ENCODE measurements at regions not wholly inside any gene's neighbourhood (a gene's known extent, or its start where the extent isn't known, plus 50 kb on each side); places are given as distances from the start of the nearest gene placed in this dataset.

- Mint-ChIP-seq H3K4me3 (peak overlapping the region; percentile 30), H3K27ac (peak overlapping the region; percentile 71), H3K4me1 (peaks cover 58% of the 10 kb centered on the region), H3K27me3 (ENCODE audit: insufficient read depth, low read depth) (peaks cover 8% of the 10 kb centered on the region), H3K9me3 (no peaks in the 10 kb centered on the region), H3K36me3 (no peaks in the 10 kb centered on the region)
- peak overlapping the region; percentile 4 for H3K27ac ChIP-seq
- H3K36me3 ChIP-seq = no peaks in the 10 kb centered on the region
- no peaks in the 10 kb centered on the region for H4K20me1 ChIP-seq (ENCODE audit: low read depth)
- peak overlapping the region; percentile 45 for H3K4me2 ChIP-seq
- peak overlapping the region; percentile 95 for H2AFZ ChIP-seq (replicated peaks)
- TF ChIP-seq CTCF (IDR thresholded peaks at IDR 0.05) = peak; percentile 5
- no peak for TF ChIP-seq EZH2 (IDR thresholded peaks at IDR 0.05)
- TF ChIP-seq EZH2phosphoT487 (IDR thresholded peaks at IDR 0.05) = no peak
- H3F3A ChIP-seq (ENCODE audit: low read depth) = peaks cover 5% of the 10 kb centered on the region
- H3K9ac ChIP-seq = no peak overlapping the region
- no peaks in the 10 kb centered on the region for H3K79me2 ChIP-seq (ENCODE audit: low read depth)
- H3K4me3 ChIP-seq = no peak overlapping the region
- H3K4me1 ChIP-seq = peaks cover 40% of the 10 kb centered on the region
- H3K27me3 ChIP-seq = no peaks in the 10 kb centered on the region
- no peaks in the 10 kb centered on the region for H3K9me3 ChIP-seq (ENCODE audit: low read depth)
- peak; percentile 68 for DNase-seq (ENCODE audit: low spot score)
These were observed 583.2 kb downstream of the BUD13 start for GRCh38 chr11:116189408-116190170.

GRCh38 chr11:116188350-116188749 is 584.4 kb downstream of the BUD13 start:
- peaks cover 33% of the 10 kb centered on the region for H3K4me1 ChIP-seq
- no peaks in the 10 kb centered on the region for H3K27me3 ChIP-seq
- TF ChIP-seq CTCF (IDR thresholded peaks at IDR 0.05) (no peak), EZH2 (IDR thresholded peaks at IDR 0.05) (no peak), EZH2phosphoT487 (IDR thresholded peaks at IDR 0.05) (no peak)
- no peak for DNase-seq (ENCODE audit: low spot score)
- Mint-ChIP-seq H3K27me3 (ENCODE audit: insufficient read depth, low read depth) (peaks cover 10% of the 10 kb centered on the region), H3K36me3 (no peaks in the 10 kb centered on the region), H3K4me3 (no peak overlapping the region), H3K27ac (peak overlapping the region; percentile 24), H3K9me3 (no peaks in the 10 kb centered on the region), H3K4me1 (peaks cover 52% of the 10 kb centered on the region)
- H3K27ac ChIP-seq = no peak overlapping the region
- no peak overlapping the region for H3K9ac ChIP-seq
- no peak overlapping the region for H3K4me2 ChIP-seq
- no peak overlapping the region for H2AFZ ChIP-seq (replicated peaks)
- no peak overlapping the region for H3K4me3 ChIP-seq
- no peaks in the 10 kb centered on the region for H4K20me1 ChIP-seq (ENCODE audit: low read depth)
- no peaks in the 10 kb centered on the region for H3K9me3 ChIP-seq (ENCODE audit: low read depth)
- H3K36me3 ChIP-seq = no peaks in the 10 kb centered on the region
- H3F3A ChIP-seq (ENCODE audit: low read depth) = no peaks in the 10 kb centered on the region
- H3K79me2 ChIP-seq (ENCODE audit: low read depth) = no peaks in the 10 kb centered on the region

GRCh38 chr11:116187026-116187425 is 585.8 kb downstream of the BUD13 start:
- Histone ChIP-seq H3K27me3 (no peaks in the 10 kb centered on the region), H4K20me1 (ENCODE audit: low read depth) (no peaks in the 10 kb centered on the region), H3K27ac (no peak overlapping the region), H3K9me3 (ENCODE audit: low read depth) (no peaks in the 10 kb centered on the region), H3F3A (ENCODE audit: low read depth) (no peaks in the 10 kb centered on the region), H3K4me3 (no peak overlapping the region), H3K4me2 (no peak overlapping the region), H3K4me1 (peaks cover 29% of the 10 kb centered on the region), H3K79me2 (ENCODE audit: low read depth) (no peaks in the 10 kb centered on the region), H2AFZ (replicated peaks) (no peak overlapping the region), H3K9ac (no peak overlapping the region), H3K36me3 (no peaks in the 10 kb centered on the region)
- no peak for DNase-seq (ENCODE audit: low spot score)
- Mint-ChIP-seq H3K4me3 (no peak overlapping the region), H3K27me3 (ENCODE audit: insufficient read depth, low read depth) (peaks cover 10% of the 10 kb centered on the region), H3K27ac (peak overlapping the region; percentile 3), H3K4me1 (peaks cover 55% of the 10 kb centered on the region), H3K9me3 (no peaks in the 10 kb centered on the region), H3K36me3 (no peaks in the 10 kb centered on the region)
- TF ChIP-seq EZH2 (IDR thresholded peaks at IDR 0.05) = no peak
- no peak for TF ChIP-seq CTCF (IDR thresholded peaks at IDR 0.05)
- no peak for TF ChIP-seq EZH2phosphoT487 (IDR thresholded peaks at IDR 0.05)
